GM12878 (cell line): ENCODE measurements at regions not wholly inside any gene's neighbourhood (a gene's known extent, or its start where the extent isn't known, plus 50 kb on each side); places are given as distances from the start of the nearest gene placed in this dataset.

Source experiments
- ATAC-seq: fragments of 200-7000 bp; cut with Tn5 transposase; 3 replicates; pipeline ENCODE4 v1.9.1; 2020; ENCODE audit warnings: mild to moderate bottlenecking, moderate library complexity
- BruUV-seq: library from RNA; stranded (reverse); fragments of 400-500 nt; replicated peaks from 2 replicates; lab custom pipeline; 2021; lab: Mats Ljungman, UMichigan
- CTCF ChIA-PET: fragments of 300-600 bp; sonication (Branson Sonifier 250); formaldehyde crosslinking; extraction: SDS; loops from one replicate; lab custom pipeline; 2021; ENCODE audit warnings: inconsistent platforms; lab: Yijun Ruan, JAX
- POLR2A ChIA-PET: fragments of 350-600 bp; formaldehyde crosslinking; extraction: SDS; loops from one replicate; lab custom pipeline; 2021; ENCODE audit warnings: inconsistent platforms; lab: Charles Lee
- RAD21 ChIA-PET: fragments of 300-600 bp; sonication (Branson Sonifier 250); formaldehyde crosslinking; loops from one replicate; lab custom pipeline; 2023; ENCODE audit warnings: antibody characterized with exemption; ENCODE audit not compliant: unreplicated experiment; lab: Charles Lee
- SMC1A ChIA-PET: fragments of 300-600 bp; sonication (Branson Sonifier 250); formaldehyde crosslinking; loops from one replicate; lab custom pipeline; 2023; ENCODE audit not compliant: unreplicated experiment, uncharacterized antibody; lab: Charles Lee
- DNase-seq: peaks from one replicate; pipeline ENCODE4 v3.0.0-alpha.2; 2011; ENCODE audit warnings: low read depth, low spot score
- FAIRE-seq: peaks from 3 replicates; lab custom pipeline; 2011; peaks lifted over from hg19 to GRCh38; lab: Jason Lieb, UNC
- H2AFZ ChIP-seq: 2 replicates; pipeline ENCODE4 v1.6.0; 2011; ENCODE audit warnings: low read depth, low read length, control low read depth; ENCODE audit not compliant: control insufficient read depth
- H3K27ac ChIP-seq: 2 replicates; pipeline ENCODE4 v1.5.1; 2011; ENCODE audit warnings: control low read depth; ENCODE audit not compliant: control insufficient read depth, insufficient read depth
- H3K27me3 ChIP-seq, 2 experiments: replicated peaks in 1 of 2; 2 replicates each; pipeline versions ENCODE4 v1.6.0 to v1.6.1; 2011; ENCODE audit warnings: low read length in 1 of 2; ENCODE audit not compliant: control insufficient read depth in 2 of 2, insufficient read depth in 2 of 2
- H3K36me3 ChIP-seq, 2 experiments: 2 replicates each; pipeline ENCODE4 v1.5.1; 2011; ENCODE audit warnings: low read length in 1 of 2; ENCODE audit not compliant: control insufficient read depth in 2 of 2, insufficient read depth in 2 of 2
- H3K4me1 ChIP-seq: 2 replicates; pipeline ENCODE4 v1.6.1; 2011; ENCODE audit warnings: mild to moderate bottlenecking, low read length, moderate library complexity, mixed read lengths; ENCODE audit not compliant: control insufficient read depth, insufficient read depth
- H3K4me2 ChIP-seq: 2 replicates; pipeline ENCODE4 v1.6.0; 2011; ENCODE audit warnings: control low read depth; ENCODE audit not compliant: control insufficient read depth, insufficient read depth
- H3K4me3 ChIP-seq: fragments of 200-600 bp; sonication (generic); 2 replicates; pipeline ENCODE4 v1.5.1; 2016
- H3K79me2 ChIP-seq: 2 replicates; pipeline ENCODE4 v1.6.0; 2011; ENCODE audit warnings: low read length; ENCODE audit not compliant: control insufficient read depth, insufficient read depth
- H3K9ac ChIP-seq: 2 replicates; pipeline ENCODE4 v1.8.0; 2011; ENCODE audit warnings: low read length, control low read depth, mixed read lengths; ENCODE audit not compliant: control insufficient read depth, insufficient read depth
- H3K9me3 ChIP-seq: replicated peaks from 3 replicates; pipeline ENCODE4 v1.5.1; 2011; ENCODE audit warnings: mild to moderate bottlenecking, low read length; ENCODE audit not compliant: control insufficient read depth, insufficient read depth
- H4K20me1 ChIP-seq: 2 replicates; pipeline ENCODE4 v1.6.0; 2011; ENCODE audit not compliant: control insufficient read depth, insufficient read depth
- CHD1 ChIP-seq: IDR thresholded peaks from 2 replicates; pipeline ENCODE4 v1.6.1; 2012; ENCODE audit warnings: low read depth, low read length, improper control_type of control experiment
- GATAD2B ChIP-seq: fragments of 450-650 bp; conservative IDR thresholded peaks from 2 replicates; pipeline ENCODE4 v1.6.1; 2017; ENCODE audit warnings: low read depth, mild to moderate bottlenecking, moderate library complexity
- IKZF2 ChIP-seq, 2 experiments: fragments of 450-650 bp; IDR thresholded peaks; 2 replicates each; pipeline ENCODE4 v1.6.1; 2017; ENCODE audit warnings: mild to moderate bottlenecking in 2 of 2, moderate library complexity in 2 of 2
- MTA3 ChIP-seq: IDR thresholded peaks from 2 replicates; pipeline ENCODE4 v1.6.1; 2012; ENCODE audit warnings: low read length, inconsistent platforms, borderline replicate concordance
- MYB ChIP-seq: fragments of 150-350 bp; IDR thresholded peaks from 2 replicates; pipeline ENCODE4 v1.6.1; 2014; ENCODE audit warnings: mild to moderate bottlenecking, low read depth, low read length, borderline replicate concordance
- MYC ChIP-seq: IDR thresholded peaks from 2 replicates; pipeline ENCODE4 v1.6.1; 2011; ENCODE audit warnings: mild to moderate bottlenecking, low read length, moderate library complexity, inconsistent platforms; ENCODE audit not compliant: insufficient read depth, insufficient replicate concordance, insufficient read length, severe bottlenecking
- POU2F2 ChIP-seq: IDR thresholded peaks from 3 replicates; pipeline ENCODE4 v1.6.1; 2011; ENCODE audit warnings: low read depth, mild to moderate bottlenecking, low read length, borderline replicate concordance
- TARDBP ChIP-seq: IDR thresholded peaks from 2 replicates; pipeline ENCODE4 v1.6.1; 2016; ENCODE audit warnings: borderline replicate concordance
- TCF12 ChIP-seq: IDR thresholded peaks from 2 replicates; pipeline ENCODE4 v1.6.1; 2011; ENCODE audit warnings: low read depth, mild to moderate bottlenecking, low read length
- ZNF207 ChIP-seq: fragments of 450-650 bp; IDR thresholded peaks from 2 replicates; pipeline ENCODE4 v1.6.1; 2014; ENCODE audit warnings: antibody characterized with exemption, mild to moderate bottlenecking, borderline replicate concordance
- ZNF217 ChIP-seq: fragments of 450-650 bp; IDR thresholded peaks from 2 replicates; pipeline ENCODE4 v1.6.1; 2017; ENCODE audit warnings: antibody characterized with exemption, mild to moderate bottlenecking
- WGBS: methylation state at CpG from one replicate; pipeline ENCODE4 v1.1.6; 2016; ENCODE audit warnings: low lambda C conversion rate; ENCODE audit not compliant: insufficient replicate concordance, insufficient coverage; ENCODE audit errors: missing lambda C conversion rate; 5-methylcytosine and 5-hydroxymethylcytosine counted together
- in situ Hi-C: fragments of 300-500 bp; cut with MboI; formaldehyde crosslinking; loops from 9 replicates; pipeline ENCODE4 v1.14.3; 2018; ENCODE audit warnings: mixed read lengths
- intact Hi-C: fragments of 100-400 bp; cut with micrococcal nuclease; formaldehyde crosslinking; loops from one replicate; pipeline ENCODE4 v1.14.2; 2022; ENCODE audit not compliant: unreplicated experiment
- TF ChIP-seq, protein P1 (sequence below): fragments of 450-650 bp; IDR thresholded peaks from 2 replicates; pipeline ENCODE4 v1.6.1; 2016; ENCODE audit warnings: mild to moderate bottlenecking
- TF ChIP-seq, protein P2 (sequence below): IDR thresholded peaks from 2 replicates; pipeline ENCODE4 v1.6.1; 2011; ENCODE audit warnings: borderline replicate concordance, low read depth, mild to moderate bottlenecking, moderate library complexity, mixed read lengths, low read length; ENCODE audit not compliant: insufficient read depth; ENCODE audit errors: extremely low read length
- TF ChIP-seq, protein P3 (sequence below): fragments of 450-650 bp; IDR thresholded peaks from 2 replicates; pipeline ENCODE4 v1.6.1; 2016; ENCODE audit warnings: mild to moderate bottlenecking
- TF ChIP-seq, protein P4 (sequence below): fragments of 450-650 bp; formaldehyde crosslinking; IDR thresholded peaks from 2 replicates; pipeline ENCODE4 v1.4.0; 2020; ENCODE audit warnings: mild to moderate bottlenecking, moderate library complexity

DNA sequence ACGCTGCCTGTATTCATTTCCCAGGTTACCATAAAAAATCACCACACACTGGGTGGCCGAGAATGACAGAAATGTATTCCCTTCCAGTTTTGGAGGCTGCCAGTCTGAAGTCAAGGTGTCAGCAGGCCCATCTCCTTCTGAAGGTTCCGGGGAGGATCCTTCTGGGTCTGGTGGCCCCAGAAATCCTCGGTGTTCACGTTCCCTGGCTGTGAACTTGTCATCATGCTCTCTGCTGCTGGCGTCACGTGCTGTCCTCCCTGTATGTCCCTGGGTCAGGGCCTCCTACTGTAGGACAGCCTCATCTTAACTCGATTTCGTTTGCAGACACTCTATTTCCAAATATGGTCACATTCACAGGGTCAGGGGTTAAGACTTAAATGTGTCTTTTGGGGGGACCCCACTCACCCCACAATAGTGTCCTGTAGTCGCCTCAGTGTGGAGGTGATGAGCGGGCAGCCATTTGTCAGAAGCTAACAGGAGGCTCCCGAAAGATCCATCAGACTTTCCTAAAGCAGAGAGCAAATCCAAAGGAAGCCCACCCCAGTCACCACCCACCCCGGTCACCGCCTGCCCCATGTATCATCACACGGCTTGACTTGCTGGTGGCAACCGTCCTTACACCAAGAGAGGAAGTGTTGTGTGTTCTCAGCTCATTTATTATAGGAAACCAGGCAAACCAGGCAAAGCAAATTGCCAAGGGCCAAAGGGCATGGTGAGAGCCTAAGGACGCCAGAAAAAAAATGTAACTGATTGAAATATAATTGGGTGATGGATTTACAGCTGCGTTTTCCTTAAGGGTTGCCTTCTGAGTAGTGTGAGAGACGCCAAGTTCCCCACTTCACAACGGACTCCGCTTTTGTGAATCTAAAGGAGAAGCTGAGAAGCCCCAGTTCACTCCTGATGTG, 148.8 kb upstream of the ZNF236 start:
- H3K9me3 ChIP-seq, result no peaks in the 10 kb centered on the region
- WGBS, result 32% methylated on average over 21 of the region's 21 CpGs
- no peaks in the 10 kb centered on the region for H3K79me2 ChIP-seq
- RAD21 ChIA-PET, result no interaction called here
- intact Hi-C loops, result no loop called here
- no peaks in the 10 kb centered on the region for H3K36me3 ChIP-seq
- in situ Hi-C loops, result no loop called here
- no peak overlapping the region for H3K4me2 ChIP-seq
- no peaks in the 10 kb centered on the region for H3K27me3 ChIP-seq
- no peaks in the 10 kb centered on the region for H3K4me1 ChIP-seq
- no peak for ATAC-seq
- H2AFZ ChIP-seq, result no peak overlapping the region
- BruUV-seq, result no TSS peak
- no peak for DNase-seq
- POLR2A ChIA-PET, result interaction anchor here (0.6 kb wide), 1 partner anchor 8 kb away, joined by 3 read pairs; no protein-coding TSS in a partner anchor
- H3K27ac ChIP-seq, result no peak overlapping the region
- CTCF ChIA-PET, result interaction anchor here (0.6 kb wide), 1 partner anchor 311 kb away, joined by 3 read pairs; no protein-coding TSS in a partner anchor
- no peak overlapping the region for H3K9ac ChIP-seq
- SMC1A ChIA-PET, result no interaction called here
- no peak overlapping the region for H3K4me3 ChIP-seq
- FAIRE-seq, result no peak
- no peaks in the 10 kb centered on the region for H4K20me1 ChIP-seq
- TF ChIP-seq GATAD2B, result no peak
- TF ChIP-seq IKZF2 (IDR thresholded peaks at IDR 0.05), result no peak
- TF ChIP-seq MYB, result no peak
- no peak for TF ChIP-seq POU2F2
- no peak for TF ChIP-seq MYC
- TF ChIP-seq CHD1, result no peak
- TF ChIP-seq, protein P1, sequence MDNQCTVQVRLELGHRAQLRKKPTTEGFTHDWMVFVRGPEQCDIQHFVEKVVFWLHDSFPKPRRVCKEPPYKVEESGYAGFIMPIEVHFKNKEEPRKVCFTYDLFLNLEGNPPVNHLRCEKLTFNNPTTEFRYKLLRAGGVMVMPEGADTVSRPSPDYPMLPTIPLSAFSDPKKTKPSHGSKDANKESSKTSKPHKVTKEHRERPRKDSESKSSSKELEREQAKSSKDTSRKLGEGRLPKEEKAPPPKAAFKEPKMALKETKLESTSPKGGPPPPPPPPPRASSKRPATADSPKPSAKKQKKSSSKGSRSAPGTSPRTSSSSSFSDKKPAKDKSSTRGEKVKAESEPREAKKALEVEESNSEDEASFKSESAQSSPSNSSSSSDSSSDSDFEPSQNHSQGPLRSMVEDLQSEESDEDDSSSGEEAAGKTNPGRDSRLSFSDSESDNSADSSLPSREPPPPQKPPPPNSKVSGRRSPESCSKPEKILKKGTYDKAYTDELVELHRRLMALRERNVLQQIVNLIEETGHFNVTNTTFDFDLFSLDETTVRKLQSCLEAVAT, result no peak
- no peak for TF ChIP-seq TARDBP
- TF ChIP-seq, protein P2, sequence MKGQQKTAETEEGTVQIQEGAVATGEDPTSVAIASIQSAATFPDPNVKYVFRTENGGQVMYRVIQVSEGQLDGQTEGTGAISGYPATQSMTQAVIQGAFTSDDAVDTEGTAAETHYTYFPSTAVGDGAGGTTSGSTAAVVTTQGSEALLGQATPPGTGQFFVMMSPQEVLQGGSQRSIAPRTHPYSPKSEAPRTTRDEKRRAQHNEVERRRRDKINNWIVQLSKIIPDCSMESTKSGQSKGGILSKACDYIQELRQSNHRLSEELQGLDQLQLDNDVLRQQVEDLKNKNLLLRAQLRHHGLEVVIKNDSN, result no peak
- no peak for TF ChIP-seq ZNF207
- no peak for TF ChIP-seq TCF12
- TF ChIP-seq, protein P3, sequence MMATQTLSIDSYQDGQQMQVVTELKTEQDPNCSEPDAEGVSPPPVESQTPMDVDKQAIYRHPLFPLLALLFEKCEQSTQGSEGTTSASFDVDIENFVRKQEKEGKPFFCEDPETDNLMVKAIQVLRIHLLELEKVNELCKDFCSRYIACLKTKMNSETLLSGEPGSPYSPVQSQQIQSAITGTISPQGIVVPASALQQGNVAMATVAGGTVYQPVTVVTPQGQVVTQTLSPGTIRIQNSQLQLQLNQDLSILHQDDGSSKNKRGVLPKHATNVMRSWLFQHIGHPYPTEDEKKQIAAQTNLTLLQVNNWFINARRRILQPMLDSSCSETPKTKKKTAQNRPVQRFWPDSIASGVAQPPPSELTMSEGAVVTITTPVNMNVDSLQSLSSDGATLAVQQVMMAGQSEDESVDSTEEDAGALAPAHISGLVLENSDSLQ, result no peak
- no peak for TF ChIP-seq ZNF217
- TF ChIP-seq, protein P4, sequence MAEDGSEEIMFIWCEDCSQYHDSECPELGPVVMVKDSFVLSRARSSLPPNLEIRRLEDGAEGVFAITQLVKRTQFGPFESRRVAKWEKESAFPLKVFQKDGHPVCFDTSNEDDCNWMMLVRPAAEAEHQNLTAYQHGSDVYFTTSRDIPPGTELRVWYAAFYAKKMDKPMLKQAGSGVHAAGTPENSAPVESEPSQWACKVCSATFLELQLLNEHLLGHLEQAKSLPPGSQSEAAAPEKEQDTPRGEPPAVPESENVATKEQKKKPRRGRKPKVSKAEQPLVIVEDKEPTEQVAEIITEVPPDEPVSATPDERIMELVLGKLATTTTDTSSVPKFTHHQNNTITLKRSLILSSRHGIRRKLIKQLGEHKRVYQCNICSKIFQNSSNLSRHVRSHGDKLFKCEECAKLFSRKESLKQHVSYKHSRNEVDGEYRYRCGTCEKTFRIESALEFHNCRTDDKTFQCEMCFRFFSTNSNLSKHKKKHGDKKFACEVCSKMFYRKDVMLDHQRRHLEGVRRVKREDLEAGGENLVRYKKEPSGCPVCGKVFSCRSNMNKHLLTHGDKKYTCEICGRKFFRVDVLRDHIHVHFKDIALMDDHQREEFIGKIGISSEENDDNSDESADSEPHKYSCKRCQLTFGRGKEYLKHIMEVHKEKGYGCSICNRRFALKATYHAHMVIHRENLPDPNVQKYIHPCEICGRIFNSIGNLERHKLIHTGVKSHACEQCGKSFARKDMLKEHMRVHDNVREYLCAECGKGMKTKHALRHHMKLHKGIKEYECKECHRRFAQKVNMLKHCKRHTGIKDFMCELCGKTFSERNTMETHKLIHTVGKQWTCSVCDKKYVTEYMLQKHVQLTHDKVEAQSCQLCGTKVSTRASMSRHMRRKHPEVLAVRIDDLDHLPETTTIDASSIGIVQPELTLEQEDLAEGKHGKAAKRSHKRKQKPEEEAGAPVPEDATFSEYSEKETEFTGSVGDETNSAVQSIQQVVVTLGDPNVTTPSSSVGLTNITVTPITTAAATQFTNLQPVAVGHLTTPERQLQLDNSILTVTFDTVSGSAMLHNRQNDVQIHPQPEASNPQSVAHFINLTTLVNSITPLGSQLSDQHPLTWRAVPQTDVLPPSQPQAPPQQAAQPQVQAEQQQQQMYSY (CRISPR knock-in tag), result no peak
- TF ChIP-seq MTA3, result no peak
